DND-41 (cell line): ENCODE measurements at regions not wholly inside any gene's neighbourhood (a gene's known extent, or its start where the extent isn't known, plus 50 kb on each side); places are given as distances from the start of the nearest gene placed in this dataset.

Experiments used
- CTCF ChIP-seq: IDR thresholded peaks from 2 replicates; pipeline ENCODE4 v1.5.1; 2012; ENCODE audit warnings: borderline replicate concordance, low read length, moderate library complexity, mild to moderate bottlenecking; ENCODE audit not compliant: poor library complexity, severe bottlenecking; ENCODE audit errors: extremely low read depth
- EZH2 ChIP-seq: IDR thresholded peaks from 3 replicates; pipeline ENCODE4 v1.6.1; 2012; ENCODE audit warnings: borderline replicate concordance, low read depth, mild to moderate bottlenecking, moderate library complexity, low read length, inconsistent platforms; ENCODE audit not compliant: severe bottlenecking

GRCh38 chr9:118785456-118785855, 583.8 kb downstream of the BRINP1 start:
- TF ChIP-seq CTCF: no peak
- TF ChIP-seq EZH2: no peak
